Mucosa of stomach (tissue), 1 donor: ENCODE measurements at regions not wholly inside any gene's neighbourhood (a gene's known extent, or its start where the extent isn't known, plus 50 kb on each side); places are given as distances from the start of the nearest gene placed in this dataset.

Experiments used
- H3K27me3 ChIP-seq: one replicate; pipeline ENCODE4 v1.7.0; 2013; ENCODE audit warnings: mild to moderate bottlenecking, low read length; ENCODE audit not compliant: control insufficient read depth, insufficient read depth
- H3K36me3 ChIP-seq: one replicate; pipeline ENCODE4 v1.7.0; 2013; ENCODE audit warnings: low read length; ENCODE audit not compliant: control insufficient read depth, insufficient read depth
- H3K4me1 ChIP-seq: one replicate; pipeline ENCODE4 v1.7.0; 2013; ENCODE audit warnings: mild to moderate bottlenecking, low read length; ENCODE audit not compliant: control insufficient read depth, insufficient read depth
- H3K4me3 ChIP-seq: one replicate; pipeline ENCODE4 v1.7.0; 2013; ENCODE audit warnings: low read length
- H3K9ac ChIP-seq: one replicate; pipeline ENCODE4 v1.7.0; 2013; ENCODE audit warnings: mild to moderate bottlenecking, low read length, moderate library complexity
- H3K9me3 ChIP-seq: one replicate; pipeline ENCODE4 v1.7.0; 2013; ENCODE audit warnings: mild to moderate bottlenecking, low read length, moderate library complexity; ENCODE audit not compliant: control insufficient read depth
- donor health status: Pancreatic carcinoma.

GRCh38 chr1:172733815-172734214 lies 74.9 kb downstream of the FASLG start:
- Histone ChIP-seq H3K9ac (no peak overlapping the region), H3K4me1 (no peaks in the 10 kb centered on the region), H3K27me3 (no peaks in the 10 kb centered on the region), H3K4me3 (no peak overlapping the region), H3K36me3 (no peaks in the 10 kb centered on the region), H3K9me3 (no peaks in the 10 kb centered on the region)

GRCh38 chr1:172738389-172738788 lies 79.5 kb downstream of the FASLG start:
- Histone ChIP-seq H3K9me3 (no peaks in the 10 kb centered on the region), H3K27me3 (no peaks in the 10 kb centered on the region)

DNA sequence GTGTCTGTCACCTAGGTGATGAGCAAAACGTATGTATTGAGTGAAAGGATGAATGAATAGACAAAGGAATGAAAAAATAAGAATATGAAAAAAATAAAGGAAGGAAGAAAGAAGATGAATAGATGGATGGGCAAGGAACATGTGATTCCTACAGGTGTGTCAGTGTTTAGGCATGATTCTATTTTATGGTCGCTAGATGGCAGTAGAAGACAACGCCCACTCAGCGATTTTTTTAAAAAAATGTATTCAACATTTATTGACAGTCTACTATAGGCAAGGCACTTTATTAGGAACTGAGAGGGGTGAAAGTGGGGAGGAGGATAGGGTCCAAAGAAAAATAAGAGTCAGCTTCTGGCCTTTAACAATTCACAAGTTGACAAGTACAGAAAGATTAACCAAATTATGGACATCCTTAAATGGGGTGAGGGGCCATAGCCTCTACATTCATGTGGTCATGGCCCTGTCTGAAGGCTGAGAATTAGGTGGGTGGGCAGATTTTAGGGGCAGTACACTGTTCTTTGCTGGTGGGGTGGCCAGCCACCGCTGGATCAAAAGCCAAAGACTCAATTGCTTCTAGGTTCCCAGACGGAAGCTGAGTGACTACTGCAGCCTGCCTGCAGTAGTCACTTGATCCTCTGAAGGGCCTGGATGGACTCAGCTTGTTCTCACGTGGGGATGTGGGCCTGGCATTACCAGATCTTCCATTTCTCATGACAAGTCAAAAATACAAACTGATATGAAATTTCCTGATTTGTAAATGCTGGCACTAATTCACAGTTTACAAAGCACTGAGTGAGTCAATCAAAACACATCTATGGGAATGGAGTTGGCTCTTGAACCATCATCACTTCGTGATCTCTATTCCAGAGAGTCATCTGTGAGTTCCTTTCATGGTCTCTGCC lies 83.9 kb downstream of the FASLG start:
- no peak overlapping the region for H3K9ac ChIP-seq
- H3K27me3 ChIP-seq: no peaks in the 10 kb centered on the region
- H3K4me3 ChIP-seq: no peak overlapping the region
- H3K9me3 ChIP-seq: no peaks in the 10 kb centered on the region
- H3K4me1 ChIP-seq: peaks cover 26% of the 10 kb centered on the region
- no peaks in the 10 kb centered on the region for H3K36me3 ChIP-seq

More at GRCh38 chr1:172738389-172738788, 79.5 kb downstream of the FASLG start:
- Histone ChIP-seq H3K4me3 (no peak overlapping the region), H3K4me1 (no peaks in the 10 kb centered on the region), H3K9ac (no peak overlapping the region), H3K36me3 (no peaks in the 10 kb centered on the region)

DNA sequence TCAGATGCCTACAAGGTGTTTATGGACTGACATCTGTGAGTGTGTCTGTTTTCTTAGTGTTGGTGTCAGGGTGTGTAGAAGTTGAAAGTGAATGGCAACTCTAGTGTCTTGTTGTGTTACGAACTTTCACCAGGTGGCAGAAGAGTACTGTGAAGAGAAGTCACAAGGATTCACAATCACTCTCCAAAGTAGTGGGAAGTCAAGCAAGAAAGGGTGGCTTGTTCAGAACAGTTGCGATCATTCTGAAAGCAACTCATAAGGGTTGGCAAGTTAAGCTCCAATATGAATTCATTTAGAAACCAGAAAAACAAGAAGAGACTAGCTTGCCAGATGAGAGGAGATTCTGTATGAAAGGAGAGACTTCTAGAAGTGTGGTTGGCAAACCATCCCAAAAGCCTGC lies 86.1 kb downstream of the FASLG start:
- peaks cover 26% of the 10 kb centered on the region for H3K4me1 ChIP-seq

GRCh38 chr1:172746091-172746949 lies 87.4 kb downstream of the FASLG start:
- peak overlapping the region; percentile 35 for H3K9ac ChIP-seq
- no peaks in the 10 kb centered on the region for H3K27me3 ChIP-seq
- H3K9me3 ChIP-seq: no peaks in the 10 kb centered on the region
- H3K36me3 ChIP-seq: no peaks in the 10 kb centered on the region
- peaks cover 26% of the 10 kb centered on the region for H3K4me1 ChIP-seq
- H3K4me3 ChIP-seq: no peak overlapping the region

More for the DNA sequence above, 86.1 kb downstream of the FASLG start:
- Histone ChIP-seq H3K4me3 (no peak overlapping the region), H3K27me3 (no peaks in the 10 kb centered on the region), H3K36me3 (no peaks in the 10 kb centered on the region), H3K9me3 (no peaks in the 10 kb centered on the region), H3K9ac (peak overlapping the region; percentile 30)

DNA sequence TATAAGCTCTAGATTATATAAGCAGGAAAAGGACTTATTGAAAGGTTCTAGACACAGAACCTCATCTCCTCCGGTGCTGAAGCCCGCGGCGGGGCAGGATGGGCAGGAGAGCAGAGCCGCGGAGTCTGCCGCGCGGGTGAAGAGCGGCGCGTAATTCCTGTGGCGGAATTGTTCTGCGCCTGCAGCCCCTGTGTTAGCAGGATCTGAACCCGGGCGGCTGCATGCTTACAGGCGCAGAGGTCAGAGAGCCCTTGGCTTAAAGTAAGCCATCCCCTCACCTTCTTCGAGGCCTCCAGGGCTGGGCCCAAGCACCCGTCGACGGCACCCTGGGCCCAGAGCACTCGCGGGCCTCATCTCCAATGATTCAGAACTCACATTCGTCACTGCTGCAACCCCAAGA lies 89.3 kb downstream of the FASLG start:
- Histone ChIP-seq H3K4me3 (no peak overlapping the region), H3K36me3 (no peaks in the 10 kb centered on the region), H3K4me1 (peaks cover 26% of the 10 kb centered on the region), H3K9ac (no peak overlapping the region), H3K9me3 (no peaks in the 10 kb centered on the region), H3K27me3 (no peaks in the 10 kb centered on the region)

- no peaks in the 10 kb centered on the region for H3K27me3 ChIP-seq
- no peak overlapping the region for H3K9ac ChIP-seq
- H3K36me3 ChIP-seq: no peaks in the 10 kb centered on the region
- peaks cover 5% of the 10 kb centered on the region for H3K4me1 ChIP-seq
- H3K4me3 ChIP-seq: no peak overlapping the region
- no peaks in the 10 kb centered on the region for H3K9me3 ChIP-seq
Measured at GRCh38 chr1:172751683-172752082, 92.8 kb downstream of the FASLG start.

GRCh38 chr1:172753964-172754363 lies 95.1 kb downstream of the FASLG start:
- no peaks in the 10 kb centered on the region for H3K36me3 ChIP-seq
- H3K9me3 ChIP-seq: no peaks in the 10 kb centered on the region
- H3K9ac ChIP-seq: no peak overlapping the region
- no peaks in the 10 kb centered on the region for H3K4me1 ChIP-seq
- H3K27me3 ChIP-seq: no peaks in the 10 kb centered on the region
- H3K4me3 ChIP-seq: no peak overlapping the region

DNA sequence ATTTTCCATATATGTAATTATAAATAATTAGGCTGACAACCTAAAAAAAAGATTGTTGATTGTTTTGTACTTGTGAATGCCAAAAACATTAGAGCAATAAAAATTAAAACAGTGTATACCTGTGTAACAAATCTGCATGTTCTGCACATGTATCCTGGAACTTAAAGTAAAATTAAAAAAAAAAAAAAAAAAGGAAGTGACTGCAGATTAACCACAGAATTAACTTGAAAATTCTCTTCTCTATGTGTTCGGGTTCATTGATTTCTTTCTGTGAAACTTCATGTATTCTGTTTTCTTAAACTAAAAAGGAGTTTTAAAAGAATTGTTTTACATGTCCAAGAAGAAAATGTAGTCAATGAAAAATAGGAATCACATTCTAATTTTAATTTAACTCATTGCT lies 95.7 kb downstream of the FASLG start:
- no peak overlapping the region for H3K9ac ChIP-seq
- no peak overlapping the region for H3K4me3 ChIP-seq
- no peaks in the 10 kb centered on the region for H3K9me3 ChIP-seq
- no peaks in the 10 kb centered on the region for H3K27me3 ChIP-seq
- H3K4me1 ChIP-seq: no peaks in the 10 kb centered on the region
- no peaks in the 10 kb centered on the region for H3K36me3 ChIP-seq

DNA sequence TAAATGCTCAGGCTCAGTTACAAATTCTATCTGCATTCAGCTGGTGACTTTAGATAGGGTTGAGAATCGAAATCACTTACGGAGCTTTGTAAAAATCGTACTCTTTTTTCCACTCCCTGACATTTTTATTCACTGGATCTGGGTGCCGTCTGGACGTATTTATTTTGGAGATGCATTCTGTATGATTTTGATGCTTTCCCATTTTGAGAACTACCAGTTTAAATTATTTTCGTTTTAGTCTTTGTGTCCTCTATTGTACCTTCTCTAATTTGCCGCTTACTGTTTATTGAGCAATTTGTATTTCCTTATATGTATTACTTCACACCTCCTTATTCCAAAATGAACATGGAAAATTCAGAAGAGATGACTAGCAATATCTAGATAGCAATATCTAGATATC lies 96.2 kb downstream of the FASLG start:
- H3K27me3 ChIP-seq: no peaks in the 10 kb centered on the region

DNA sequence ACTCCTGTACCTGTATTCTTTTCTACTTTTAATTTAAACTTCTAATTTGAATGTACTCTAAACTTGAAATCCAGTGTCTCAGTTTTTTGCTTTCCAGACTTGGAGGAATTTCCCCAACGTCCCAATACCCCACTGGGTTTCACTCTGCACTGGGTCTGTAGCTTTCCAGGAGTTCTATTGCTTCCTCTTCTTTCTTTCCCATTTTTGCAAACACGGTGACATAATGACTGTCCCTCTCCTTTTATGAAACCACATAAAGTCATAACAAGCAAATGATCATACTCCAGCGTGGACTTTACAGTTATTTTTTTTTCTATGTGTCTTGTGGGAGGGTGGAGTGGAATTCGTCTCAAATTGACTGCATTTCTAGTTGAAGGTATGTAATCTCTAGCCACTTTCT lies 97.1 kb downstream of the FASLG start:
- Histone ChIP-seq H3K4me1 (no peaks in the 10 kb centered on the region), H3K9me3 (no peaks in the 10 kb centered on the region), H3K4me3 (no peak overlapping the region), H3K36me3 (no peaks in the 10 kb centered on the region), H3K9ac (no peak overlapping the region), H3K27me3 (no peaks in the 10 kb centered on the region)

More for the DNA sequence above, 96.2 kb downstream of the FASLG start:
- H3K9ac ChIP-seq: no peak overlapping the region
- no peaks in the 10 kb centered on the region for H3K4me1 ChIP-seq
- no peaks in the 10 kb centered on the region for H3K36me3 ChIP-seq
- H3K9me3 ChIP-seq: no peaks in the 10 kb centered on the region
- H3K4me3 ChIP-seq: no peak overlapping the region

- Histone ChIP-seq H3K36me3 (no peaks in the 10 kb centered on the region), H3K9me3 (no peaks in the 10 kb centered on the region), H3K4me1 (no peaks in the 10 kb centered on the region), H3K9ac (no peak overlapping the region), H3K27me3 (no peaks in the 10 kb centered on the region), H3K4me3 (no peak overlapping the region)
Measured at GRCh38 chr1:172758259-172758658, 99.4 kb downstream of the FASLG start.
